NCI-H2171 treated with DMSO at 0.1 percent for 48 hours (cell line): ENCODE measurements at regions not wholly inside any gene's neighbourhood (a gene's known extent, or its start where the extent isn't known, plus 50 kb on each side); places are given as distances from the start of the nearest gene placed in this dataset.

Source experiments
- DNase-seq: peaks from one replicate; lab custom pipeline; 2025; lab: John Stamatoyannopoulos, UW

DNA sequence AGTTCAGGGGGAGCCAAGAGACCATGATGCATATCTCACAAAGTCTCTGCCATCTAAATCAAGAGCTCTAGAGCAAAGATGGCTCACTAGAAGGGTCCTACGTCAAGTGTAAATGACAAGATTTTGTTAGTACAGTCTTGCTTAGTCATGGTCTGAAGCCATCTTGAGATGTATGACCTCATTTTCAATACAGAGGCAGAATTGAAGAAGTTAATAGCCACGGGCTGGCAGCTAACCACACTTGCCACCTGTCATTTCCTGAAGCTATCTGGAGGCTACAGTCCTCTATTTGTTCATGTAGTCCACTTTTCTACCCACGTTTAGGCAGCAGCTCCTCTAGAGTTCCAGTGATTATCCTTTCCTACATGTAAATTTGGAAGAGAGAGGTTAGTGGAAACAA is 231.7 kb upstream of the CDH12 start:
- DNase-seq = peak; percentile 62

DNA sequence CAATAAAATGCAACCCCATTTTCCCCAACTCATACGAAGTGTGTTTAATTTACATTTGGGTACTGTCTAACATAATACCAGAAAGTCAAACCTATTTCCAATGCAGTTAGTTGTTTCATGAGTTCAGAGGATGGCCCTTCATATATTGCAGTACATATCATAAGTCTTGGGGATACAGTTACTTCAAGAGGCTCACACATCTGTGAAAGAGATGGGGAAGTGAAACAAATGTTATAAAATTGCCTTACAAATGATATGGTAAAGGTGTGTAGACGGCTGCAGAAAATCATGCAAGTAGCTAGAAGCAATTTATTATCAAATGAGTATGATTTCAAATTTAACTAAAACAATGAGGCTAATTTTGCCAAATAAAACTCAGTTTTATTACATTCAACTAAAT is 219.0 kb upstream of the CDH12 start:
- DNase-seq = no peak

DNA sequence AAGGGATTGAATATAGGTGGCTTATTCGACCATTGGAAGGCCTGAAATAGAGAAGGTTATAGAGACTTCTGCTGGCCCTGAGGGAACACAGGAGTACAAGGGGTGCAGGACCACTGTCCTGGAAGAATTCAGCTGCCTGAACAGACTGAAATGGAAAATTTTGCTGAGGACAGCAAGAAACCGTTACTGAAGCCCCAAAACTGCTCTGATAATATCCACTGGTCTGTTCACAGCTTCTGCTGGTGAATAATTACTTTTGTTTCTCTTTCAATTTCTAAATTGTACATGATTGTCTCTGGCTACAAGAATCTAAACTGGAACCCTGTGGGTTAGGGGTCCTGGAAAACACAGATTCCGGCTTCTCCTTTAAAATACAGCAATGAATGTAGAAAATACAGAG is 218.5 kb upstream of the CDH12 start:
- DNase-seq = no peak

GRCh38 chr5:23064710-23065109 is 211.6 kb upstream of the CDH12 start:
- DNase-seq = no peak

- DNase-seq = no peak
Observed at GRCh38 chr5:23053846-23054245, 200.7 kb upstream of the CDH12 start.

GRCh38 chr5:23042226-23042625 is 189.1 kb upstream of the CDH12 start:
- DNase-seq = peak; percentile 35

GRCh38 chr5:23035555-23036090 is 182.5 kb upstream of the CDH12 start:
- no peak for DNase-seq

- no peak for DNase-seq
Observed at GRCh38 chr5:23033864-23034263, 180.7 kb upstream of the CDH12 start.

GRCh38 chr5:23029290-23029689 is 176.1 kb upstream of the CDH12 start:
- no peak for DNase-seq

DNA sequence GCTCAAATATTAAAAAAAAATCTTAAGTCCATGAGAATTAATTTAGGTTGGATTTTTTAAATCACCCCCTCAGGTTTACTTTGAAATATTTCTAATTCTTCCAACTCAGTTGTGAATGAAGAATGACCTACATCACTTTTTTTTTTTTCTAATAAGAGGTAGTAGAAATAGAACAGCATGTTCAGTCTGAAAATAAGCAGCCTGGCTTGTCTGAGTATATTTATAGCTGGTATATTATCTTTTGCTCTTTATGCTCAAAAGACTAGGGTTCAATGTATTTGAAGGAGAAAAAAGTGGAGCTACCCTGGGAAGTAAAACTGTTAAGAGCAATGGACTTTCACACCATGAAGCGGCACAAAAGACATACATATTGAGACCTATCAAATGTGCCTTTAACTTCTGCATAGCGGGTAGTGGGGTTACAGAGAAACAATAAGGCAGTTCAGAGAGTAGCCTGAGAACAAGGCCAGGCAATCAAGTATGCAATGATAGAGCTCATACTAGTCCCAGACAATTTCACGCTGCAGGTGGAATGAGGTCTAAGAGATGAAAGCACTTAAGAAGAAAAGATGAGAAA is 175.4 kb upstream of the CDH12 start:
- no peak for DNase-seq

- no peak for DNase-seq
Observed at GRCh38 chr5:23027830-23028229, 174.7 kb upstream of the CDH12 start.

DNA sequence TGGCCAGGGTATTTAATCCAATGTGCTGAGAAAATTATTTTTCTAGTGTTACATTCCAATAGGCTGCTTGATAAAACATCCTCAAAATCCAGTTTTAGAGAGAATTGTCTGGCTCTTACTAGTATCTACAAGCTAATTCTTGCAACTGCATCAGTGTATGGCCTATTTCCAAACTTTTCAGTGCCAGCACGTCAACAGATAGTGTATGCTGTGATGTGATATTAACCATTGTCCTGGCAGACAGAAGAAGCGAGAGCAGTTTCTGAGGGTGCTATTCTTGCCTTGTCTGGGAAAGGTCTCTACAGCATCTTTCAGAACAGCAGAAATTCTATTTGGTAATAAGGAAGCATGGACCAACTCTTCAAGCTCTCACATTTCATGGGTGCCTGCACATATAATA is 174.2 kb upstream of the CDH12 start:
- peak; percentile 22 for DNase-seq

GRCh38 chr5:23026252-23027170 is 173.4 kb upstream of the CDH12 start:
- DNase-seq = peak; percentile 95

DNA sequence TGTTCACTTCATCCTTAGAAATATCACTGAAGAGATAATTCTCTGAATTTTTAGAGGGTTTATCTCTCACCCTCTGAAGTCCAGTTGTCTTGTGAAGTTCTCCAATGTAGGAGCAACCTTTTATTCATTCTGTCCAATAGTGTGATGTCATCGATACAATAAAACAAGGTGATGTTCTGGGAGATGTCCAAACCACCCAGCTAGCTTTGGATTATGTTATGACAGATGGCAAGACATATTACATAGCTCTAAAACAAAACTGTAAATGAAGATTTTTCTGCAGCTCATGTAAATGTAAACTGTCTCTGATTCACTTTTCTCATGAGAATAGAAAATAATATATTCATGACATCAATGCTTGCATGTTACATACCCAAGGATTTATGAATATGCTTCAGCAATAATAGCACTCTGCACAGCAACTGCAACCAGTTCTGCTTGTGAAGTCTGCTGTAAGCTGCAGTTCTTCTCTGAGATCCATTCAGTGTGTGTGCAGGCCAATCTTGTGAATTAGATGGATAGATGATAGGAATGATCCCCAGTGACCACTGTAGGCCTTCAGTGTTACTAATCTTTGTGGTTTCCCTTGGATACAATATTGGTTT is 172.6 kb upstream of the CDH12 start:
- DNase-seq = peak; percentile 34

DNA sequence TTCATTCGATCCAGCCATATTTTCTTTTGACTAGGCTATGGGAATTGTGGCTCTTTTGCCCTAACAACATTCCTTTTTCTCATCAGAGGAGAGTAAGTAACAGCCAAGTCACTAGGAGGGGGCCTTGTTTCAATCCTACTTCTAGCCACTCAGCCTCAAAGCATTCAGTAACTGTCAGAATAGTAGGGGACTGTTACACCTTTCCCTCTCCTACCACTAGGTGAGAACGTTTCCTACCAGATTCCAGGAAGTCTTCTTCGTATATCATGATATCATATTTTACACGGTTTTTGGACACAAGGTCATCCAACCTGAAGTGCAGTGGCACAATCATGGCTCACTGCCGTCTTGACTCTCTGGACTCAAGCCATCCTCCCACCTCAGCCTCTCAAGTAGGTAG is 171.3 kb upstream of the CDH12 start:
- DNase-seq = no peak

GRCh38 chr5:23014825-23015224 is 161.7 kb upstream of the CDH12 start:
- DNase-seq = peak; percentile 39

DNA sequence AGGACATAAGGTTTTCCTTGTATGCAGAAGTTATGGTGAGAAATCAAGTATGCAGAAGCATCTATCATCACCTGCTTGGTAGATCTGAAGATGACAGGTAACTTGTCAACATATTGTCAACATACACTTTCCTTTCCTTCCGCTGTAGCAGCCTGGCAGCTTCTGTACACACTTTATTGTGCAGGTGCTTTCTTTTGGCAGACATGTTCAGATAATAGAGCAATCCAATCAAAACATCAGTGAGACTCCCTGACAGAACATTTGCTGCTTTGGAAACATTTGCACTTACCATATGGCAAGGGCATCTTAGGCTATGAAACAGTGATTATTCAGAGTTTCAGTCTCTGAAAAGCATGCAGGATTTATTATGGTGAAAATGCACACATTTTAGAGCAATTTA is 161.1 kb upstream of the CDH12 start:
- DNase-seq = peak; percentile 97

GRCh38 chr5:23013395-23013998 is 160.4 kb upstream of the CDH12 start:
- DNase-seq = peak; percentile 28

GRCh38 chr5:23012842-23013241 is 159.7 kb upstream of the CDH12 start:
- DNase-seq = peak; percentile 21

DNA sequence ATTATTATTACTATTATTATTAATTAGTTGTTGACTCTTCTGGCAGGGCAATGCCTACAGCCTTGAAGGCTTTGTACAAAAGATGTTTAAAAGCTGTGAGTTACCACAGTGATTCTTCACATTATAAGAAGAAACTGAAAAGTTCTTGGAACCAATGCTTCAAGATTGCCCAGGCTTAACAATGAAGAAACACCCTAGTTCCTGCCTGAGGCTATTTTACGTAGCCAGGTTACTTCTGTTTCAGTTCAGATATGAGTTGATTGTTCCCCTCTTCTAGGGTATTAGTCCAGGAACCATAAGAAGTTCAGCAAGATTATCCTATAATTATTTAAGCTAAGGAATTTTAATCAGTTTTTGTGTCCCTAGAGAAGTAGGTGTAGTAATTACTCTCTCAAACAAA is 154.6 kb upstream of the CDH12 start:
- DNase-seq = no peak

- DNase-seq = peak; percentile 37
Observed at GRCh38 chr5:23007236-23007635, 154.1 kb upstream of the CDH12 start.

DNA sequence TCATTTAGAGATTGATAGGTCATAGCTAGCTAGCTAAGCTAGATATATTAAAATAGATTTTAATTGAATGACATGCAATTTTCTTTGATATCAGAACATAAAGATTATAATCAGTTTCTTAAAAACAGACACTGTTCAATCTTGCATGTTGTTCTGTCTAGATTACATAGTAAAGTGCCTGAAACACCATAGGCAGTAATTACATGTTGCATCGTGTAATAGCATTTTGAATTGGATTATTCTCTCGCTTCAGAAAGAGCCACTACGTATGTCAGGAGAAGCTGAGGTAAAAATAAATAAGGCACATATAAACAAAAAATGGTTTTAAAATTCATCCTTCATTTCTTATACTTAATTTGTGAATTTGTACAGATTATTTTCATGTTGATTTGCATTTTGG is 148.0 kb upstream of the CDH12 start:
- DNase-seq = no peak

DNA sequence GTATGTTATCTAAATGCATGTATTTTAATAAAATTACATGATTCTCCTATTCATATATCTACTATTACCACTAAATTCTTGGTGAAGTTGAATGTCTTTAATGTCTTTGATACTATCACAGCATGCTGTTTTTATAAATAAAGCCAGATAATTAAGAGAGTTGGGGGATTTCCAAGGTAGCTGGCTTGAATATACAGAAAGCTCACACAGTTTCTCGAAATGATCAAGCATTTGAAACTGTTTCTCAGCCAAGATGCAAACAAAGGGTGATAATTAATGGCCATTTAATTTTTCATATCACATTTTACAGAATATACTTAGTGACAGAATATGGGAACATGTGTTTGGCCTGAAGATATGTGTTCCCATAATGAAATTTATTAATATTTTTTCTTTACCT is 145.6 kb upstream of the CDH12 start:
- DNase-seq = no peak
